Thyroid gland (tissue), 4 donors: ENCODE measurements at regions not wholly inside any gene's neighbourhood (a gene's known extent, or its start where the extent isn't known, plus 50 kb on each side); places are given as distances from the start of the nearest gene placed in this dataset.
"Not testable (repeated sequence)": the region's sequence is repeated elsewhere in the genome, so short reads cannot be mapped to it uniquely, and the experiment has no call there.

ENCODE experiments used
- DNase-seq, 2 donors: peaks; one replicate each; pipeline ENCODE4 v3.0.0-alpha.2; 2019
- H3K27ac ChIP-seq, 3 donors: fragments of 200-600 bp; sonication (generic); 1 replicate in 2 of 3; 2 replicates in 1 of 3; pipeline ENCODE4 v1.5.1; 2016 to 2019; ENCODE audit warnings: mild to moderate bottlenecking in 1 of 3, moderate library complexity in 1 of 3
- H3K27me3 ChIP-seq: fragments of 200-600 bp; sonication (generic); one replicate; pipeline ENCODE4 v1.5.1; 2019
- H3K36me3 ChIP-seq, 2 donors: fragments of 200-600 bp; sonication (generic); one replicate each; pipeline ENCODE4 v1.5.1; 2016 to 2019
- H3K4me1 ChIP-seq, 2 donors: fragments of 200-600 bp; sonication (generic); one replicate each; pipeline ENCODE4 v1.5.1; 2017 to 2019
- H3K4me3 ChIP-seq, 3 donors: fragments of 200-600 bp; sonication (generic); replicated peaks in 1 of 3; 1 replicate in 2 of 3; 2 replicates in 1 of 3; pipeline ENCODE4 v1.5.1; 2016; ENCODE audit warnings: mild to moderate bottlenecking in 1 of 3
- H3K9me3 ChIP-seq: fragments of 200-600 bp; sonication (generic); one replicate; pipeline ENCODE4 v1.5.1; 2017
- POLR2A ChIP-seq, 2 donors: fragments of 450-650 bp; IDR thresholded peaks; one replicate each; pipeline ENCODE4 v1.6.1; 2017; ENCODE audit warnings: antibody characterized with exemption in 2 of 2, mild to moderate bottlenecking in 2 of 2, moderate library complexity in 1 of 2
- WGBS, 2 donors: methylation state at CpG; one replicate each; pipeline ENCODE4 v1.1.5; 2017; 5-methylcytosine and 5-hydroxymethylcytosine counted together
- intact Hi-C: fragments of 100-400 bp; cut with DNase I; formaldehyde crosslinking; loops from one replicate; pipeline ENCODE4 v1.15.1; 2023
- TF ChIP-seq, protein P1 (sequence below), 6 experiments: fragments of 200-600 bp in 3 of 6; fragments of 450-650 bp in 3 of 6; sonication (generic) in 3 of 6; IDR thresholded peaks; one replicate each; pipeline ENCODE4 v1.5.1; 2016 to 2019; ENCODE audit warnings: antibody characterized with exemption in 6 of 6, mild to moderate bottlenecking in 2 of 6, inconsistent platforms in 1 of 6, moderate library complexity in 1 of 6

DNA sequence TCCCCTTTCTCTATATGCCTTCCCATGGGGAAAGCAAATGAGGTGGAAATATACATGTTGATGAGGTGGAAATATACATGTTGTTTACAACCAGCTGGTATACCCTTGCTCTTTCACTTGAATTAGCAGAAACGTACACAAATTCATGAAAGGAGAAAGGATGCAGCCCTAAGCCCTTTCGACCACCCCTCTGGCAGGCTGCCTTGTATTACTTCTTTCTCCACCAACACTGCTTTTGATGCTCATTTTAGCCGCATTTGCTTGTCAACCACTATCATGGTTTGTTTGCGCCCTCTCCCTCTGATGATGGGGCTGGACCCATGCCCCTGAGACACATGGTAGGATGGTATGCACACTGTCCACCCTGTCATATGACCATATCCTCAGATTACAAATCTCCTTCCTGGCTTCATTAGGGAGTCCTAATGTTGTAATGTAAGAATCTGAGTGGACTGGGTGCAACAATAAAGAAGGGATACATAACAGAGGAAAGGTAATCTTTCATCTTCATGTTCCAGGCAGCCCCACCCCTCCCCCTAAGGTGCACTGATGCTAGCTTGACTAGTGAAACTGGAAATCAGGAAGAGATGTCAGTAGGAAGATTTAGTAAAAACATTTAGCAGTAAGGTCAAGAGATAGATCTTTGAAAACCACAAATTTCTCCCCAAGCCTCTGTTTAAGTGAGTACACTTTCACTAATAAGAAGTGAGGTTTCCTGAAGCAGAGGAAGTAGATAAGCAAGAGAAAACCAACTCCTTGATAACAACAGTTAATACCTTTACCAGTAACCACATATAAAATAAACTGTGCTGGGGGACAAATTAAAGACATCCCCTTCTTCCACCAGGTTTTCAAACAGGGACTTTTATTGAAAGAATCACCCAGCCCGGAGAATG is 536.8 kb upstream of the NRP1 start:
- Histone ChIP-seq H3K36me3 (no peaks in the 10 kb centered on the region), H3K9me3 (no peaks in the 10 kb centered on the region), H3K4me3 (no peak overlapping the region), H3K27ac (no peak overlapping the region), H3K27me3 (no peaks in the 10 kb centered on the region), H3K4me1 (no peaks in the 10 kb centered on the region)
- TF ChIP-seq POLR2A (IDR thresholded peaks at IDR 0.05) = no peak
- TF ChIP-seq, protein P1, sequence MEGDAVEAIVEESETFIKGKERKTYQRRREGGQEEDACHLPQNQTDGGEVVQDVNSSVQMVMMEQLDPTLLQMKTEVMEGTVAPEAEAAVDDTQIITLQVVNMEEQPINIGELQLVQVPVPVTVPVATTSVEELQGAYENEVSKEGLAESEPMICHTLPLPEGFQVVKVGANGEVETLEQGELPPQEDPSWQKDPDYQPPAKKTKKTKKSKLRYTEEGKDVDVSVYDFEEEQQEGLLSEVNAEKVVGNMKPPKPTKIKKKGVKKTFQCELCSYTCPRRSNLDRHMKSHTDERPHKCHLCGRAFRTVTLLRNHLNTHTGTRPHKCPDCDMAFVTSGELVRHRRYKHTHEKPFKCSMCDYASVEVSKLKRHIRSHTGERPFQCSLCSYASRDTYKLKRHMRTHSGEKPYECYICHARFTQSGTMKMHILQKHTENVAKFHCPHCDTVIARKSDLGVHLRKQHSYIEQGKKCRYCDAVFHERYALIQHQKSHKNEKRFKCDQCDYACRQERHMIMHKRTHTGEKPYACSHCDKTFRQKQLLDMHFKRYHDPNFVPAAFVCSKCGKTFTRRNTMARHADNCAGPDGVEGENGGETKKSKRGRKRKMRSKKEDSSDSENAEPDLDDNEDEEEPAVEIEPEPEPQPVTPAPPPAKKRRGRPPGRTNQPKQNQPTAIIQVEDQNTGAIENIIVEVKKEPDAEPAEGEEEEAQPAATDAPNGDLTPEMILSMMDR (IDR thresholded peaks at IDR 0.05) = no peak
- no peak for DNase-seq
- intact Hi-C loops = no loop called here
- WGBS, 2 donors = 86 to 88% methylated on average over 5 of the region's 5 CpGs

DNA sequence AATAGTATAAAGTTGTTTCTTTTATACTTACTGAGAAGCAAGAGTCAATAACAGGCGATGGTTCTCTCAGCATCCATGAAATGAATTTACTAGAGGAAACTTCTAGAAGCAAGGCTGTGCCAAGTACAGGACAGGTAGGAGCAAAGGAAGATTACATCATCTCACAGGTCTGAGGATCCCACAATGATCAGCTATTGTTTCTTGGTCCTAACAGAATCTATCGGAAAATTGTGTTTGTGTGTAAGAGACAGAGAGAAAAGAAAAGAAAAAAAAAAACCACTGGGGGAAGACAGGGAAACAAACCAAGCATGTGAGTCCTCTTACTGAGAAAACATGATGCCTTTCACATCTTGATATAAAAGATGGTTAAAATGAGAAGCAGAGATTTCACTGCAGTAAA is 535.0 kb upstream of the NRP1 start:
- no peak for TF ChIP-seq POLR2A (IDR thresholded peaks at IDR 0.05)
- TF ChIP-seq, protein P1 (IDR thresholded peaks at IDR 0.05) = no peak
- WGBS, 2 donors = 78 to 84% methylated on average over 2 of the region's 2 CpGs
- Histone ChIP-seq H3K27me3 (no peaks in the 10 kb centered on the region), H3K27ac (no peak overlapping the region), H3K4me1 (no peaks in the 10 kb centered on the region), H3K4me3 (no peak overlapping the region), H3K36me3 (no peaks in the 10 kb centered on the region), H3K9me3 (no peaks in the 10 kb centered on the region)
- intact Hi-C loops = no loop called here
- no peak for DNase-seq

DNA sequence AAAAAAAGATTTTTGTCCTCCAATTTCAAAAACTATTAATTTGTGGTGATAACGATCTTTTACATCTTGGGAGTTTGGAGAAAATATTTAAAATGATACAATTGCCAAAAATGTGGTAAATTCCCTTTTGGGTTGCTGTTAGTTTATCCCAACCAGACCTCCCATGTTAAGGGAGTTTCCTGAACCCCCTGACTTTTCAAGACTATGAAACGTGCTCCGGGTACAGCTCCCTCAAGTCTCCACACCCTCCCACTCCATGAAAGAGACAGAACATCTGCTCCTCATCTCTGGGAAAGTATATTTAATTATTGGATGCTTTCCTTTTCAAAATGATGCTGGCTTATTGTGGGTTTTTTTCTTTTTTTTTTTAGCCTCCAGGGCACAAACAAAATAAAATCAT is 534.6 kb upstream of the NRP1 start:
- intact Hi-C loops = no loop called here

DNA sequence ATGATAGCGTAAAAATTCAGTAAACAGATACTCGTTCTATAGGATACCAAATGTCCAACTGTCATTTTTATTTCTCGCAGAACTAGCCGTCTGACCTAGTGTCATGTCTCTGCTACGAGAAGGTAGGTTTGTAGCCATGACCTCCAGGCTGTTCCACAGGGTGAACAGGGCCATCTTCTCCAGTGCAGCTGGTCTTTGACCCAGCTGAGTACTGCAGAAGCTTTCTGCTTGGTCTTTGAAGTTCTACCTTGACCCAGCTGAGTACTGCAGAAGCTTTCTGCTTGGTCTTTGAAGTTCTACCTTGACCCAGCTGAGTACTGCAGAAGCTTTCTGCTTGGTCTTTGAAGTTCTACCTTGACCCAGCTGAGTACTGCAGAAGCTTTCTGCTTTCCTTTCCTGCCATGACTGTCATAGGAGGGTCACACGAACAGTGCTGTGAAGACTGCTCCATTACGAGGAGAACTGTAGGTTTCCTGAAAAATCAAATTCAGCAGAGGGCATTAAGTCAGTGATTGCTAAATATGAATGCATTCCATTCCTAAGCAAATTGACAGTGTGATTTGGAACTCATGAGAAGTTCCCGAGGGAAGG is 532.8 kb upstream of the NRP1 start:
- H3K4me3 ChIP-seq, H3K9me3 ChIP-seq, DNase-seq, H3K4me1 ChIP-seq, H3K27me3 ChIP-seq, H3K36me3 ChIP-seq, H3K27ac ChIP-seq, intact Hi-C loops: not testable (repeated sequence)
- WGBS, 2 donors = 87 to 94% methylated on average over 8 of the region's 8 CpGs

More for the DNA sequence above, 534.6 kb upstream of the NRP1 start:
- Histone ChIP-seq H3K9me3 (no peaks in the 10 kb centered on the region), H3K27ac (no peak overlapping the region), H3K4me1 (no peaks in the 10 kb centered on the region), H3K4me3 (no peak overlapping the region), H3K27me3 (no peaks in the 10 kb centered on the region), H3K36me3 (no peaks in the 10 kb centered on the region)
- TF ChIP-seq, protein P1 (IDR thresholded peaks at IDR 0.05) = no peak
- no peak for TF ChIP-seq POLR2A (IDR thresholded peaks at IDR 0.05)
- no peak for DNase-seq
- WGBS, 2 donors = 77 to 82% methylated on average over 3 of the region's 3 CpGs

DNA sequence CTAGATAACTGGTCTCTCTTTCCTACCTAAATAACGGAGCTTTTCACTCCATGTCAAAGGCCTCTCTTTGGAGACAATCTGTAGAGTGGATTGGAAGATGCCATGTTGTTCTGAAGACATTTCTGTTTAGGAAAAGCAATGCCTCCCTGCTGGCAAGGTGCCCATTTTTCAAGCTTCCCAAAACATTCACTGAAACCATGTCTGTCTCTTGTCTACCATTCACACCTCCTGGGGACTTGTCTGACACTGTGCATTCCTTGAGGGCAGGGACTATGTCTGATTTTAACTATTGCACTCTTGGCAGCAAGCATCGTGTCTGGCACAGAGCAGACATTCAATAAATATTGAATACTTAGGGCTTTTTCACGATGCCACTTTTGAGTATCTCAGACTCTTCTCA is 528.9 kb upstream of the NRP1 start:
- H3K4me1 ChIP-seq = no peaks in the 10 kb centered on the region
- no peaks in the 10 kb centered on the region for H3K27me3 ChIP-seq
- DNase-seq = no peak
- H3K9me3 ChIP-seq = no peaks in the 10 kb centered on the region
- WGBS, 2 donors = 65 to 81% methylated on average over 3 of the region's 3 CpGs
- TF ChIP-seq POLR2A (IDR thresholded peaks at IDR 0.05) = no peak
- TF ChIP-seq, protein P1 (IDR thresholded peaks at IDR 0.05) = no peak
- H3K36me3 ChIP-seq = no peaks in the 10 kb centered on the region
- intact Hi-C loops = no loop called here
- H3K4me3 ChIP-seq = no peak overlapping the region
- H3K27ac ChIP-seq = no peak overlapping the region
